Heart right ventricle (tissue), 16 donors: ENCODE measurements at regions not wholly inside any gene's neighbourhood (a gene's known extent, or its start where the extent isn't known, plus 50 kb on each side); places are given as distances from the start of the nearest gene placed in this dataset.

ENCODE experiments used
- ATAC-seq, 8 donors: fragments of 200-7000 bp; cut with Tn5 transposase; one replicate each; pipeline ENCODE4 v1.9.1; 2020; ENCODE audit warnings: mild to moderate bottlenecking in 8 of 8, moderate library complexity in 8 of 8, moderate number of reproducible peaks in 1 of 8
- DNase-seq, 2 donors: peaks; one replicate each; pipeline ENCODE4 v3.0.0-alpha.2; 2020
- H3K27ac ChIP-seq, 10 donors: fragments of 200-600 bp; sonication (generic) in 2 of 10; one replicate each; pipeline versions ENCODE4 v1.5.0 to v1.8.0; 2020 to 2022; ENCODE audit warnings: mild to moderate bottlenecking in 3 of 10
- H3K27me3 ChIP-seq, 7 donors: fragments of 200-600 bp; one replicate each; pipeline ENCODE4 v1.8.0; 2021 to 2022; ENCODE audit warnings: mild to moderate bottlenecking in 2 of 7
- H3K36me3 ChIP-seq, 9 donors: fragments of 200-600 bp; sonication (generic) in 1 of 9; one replicate each; pipeline versions ENCODE4 v1.5.0 to v1.8.0; 2020 to 2022; ENCODE audit warnings: mild to moderate bottlenecking in 2 of 9
- H3K4me1 ChIP-seq, 9 donors: fragments of 200-600 bp; sonication (generic) in 1 of 9; one replicate each; pipeline versions ENCODE4 v1.5.0 to v1.8.0; 2020 to 2022; ENCODE audit warnings: mild to moderate bottlenecking in 4 of 9
- H3K4me3 ChIP-seq, 10 donors: fragments of 200-600 bp; sonication (generic) in 2 of 10; one replicate each; pipeline versions ENCODE4 v1.5.0 to v1.8.0; 2020 to 2022; ENCODE audit warnings: mild to moderate bottlenecking in 7 of 10, moderate library complexity in 2 of 10
- H3K9me3 ChIP-seq, 11 donors: fragments of 200-600 bp in 10 of 11; sonication (generic) in 2 of 11; one replicate each; pipeline versions ENCODE4 v1.5.0 to v1.8.0; 2013 to 2022; ENCODE audit warnings: mild to moderate bottlenecking in 2 of 11, control low read depth in 1 of 11, moderate library complexity in 1 of 11
- CTCF ChIP-seq, 9 donors: fragments of 200-600 bp; sonication (generic) in 2 of 9; IDR thresholded peaks; one replicate each; pipeline versions ENCODE4 v1.5.0 to v1.8.0; 2021 to 2022; ENCODE audit warnings: antibody characterized with exemption in 9 of 9, mild to moderate bottlenecking in 5 of 9, moderate library complexity in 1 of 9
- WGBS, 2 donors: extraction: QIAGEN DNeasy Blood & Tissue Kit; methylation state at CpG; one replicate each; pipeline ENCODE4 v1.1.7; 2013; ENCODE audit warnings: inconsistent platforms in 1 of 2; 5-methylcytosine and 5-hydroxymethylcytosine counted together
- intact Hi-C, 10 donors: fragments of 100-400 bp; cut with DNase I; formaldehyde crosslinking; loops; one replicate each; pipeline versions ENCODE4 v1.11.1 to v1.14.2; 2022
- donor health status: Arrhythmogenic right ventricular cardiomyopathy.
- donor health status: ischemic (EF 13 %, LVEDD 7.1; RV severe dilation, severe dysfunction).
- donor health status: healthy with polysubstance abuse.
- donor health status: DM: no; HTN: yes; CAD: no.
- donor health status: DM: no; HTN: no; CAD: no.
- donor health status: ischemic (EF 25% LVEDD 6.9; RV normal size, moderate dysfunction).
- donor health status: ischemic (EF 25% LVEDD 5.7; RV mildly dilated, moderate dysfunction).
- donor health status: healthy.
- donor health status: DM: yes; HTN: yes; CAD: no.
- donor health status: Ischemic cardiomyopathy.
- donor health status: ischemic (EF 35%, LVEDD 5.7; RV mildly dilated, moderate dysfunction).
- donor health status: nonischemic (EF 11% LVEDD 7.7; RV severe dilation, severe dysfunction).
- donor health status: DM: yes; HTN: yes; CAD: no.
- donor health status: PGD.
- donor health status: ischemic (EF 29% LVEDD 5.4; RV normal size, mild dysfunction).
- donor health status: nonischemic (EF 23%, LVEDD 6.1; RV moderate dilation, normal function).

- H3K4me1 ChIP-seq, result no peaks in the 10 kb centered on the region
- H3K9me3 ChIP-seq, result peaks cover 0 to 92% (median 17%) of the 10 kb centered on the region in 11 donors
- DNase-seq, result no peak
- H3K36me3 ChIP-seq, result peaks cover 0 to 4% (median 0%) of the 10 kb centered on the region in 9 donors
- 95 to 96% methylated on average over 2 of the region's 2 CpGs for WGBS, 2 donors
- no peak overlapping the region for H3K4me3 ChIP-seq
- no peaks in the 10 kb centered on the region for H3K27me3 ChIP-seq
- no peak for ATAC-seq
- intact Hi-C loops, result no loop called here
- no peak for TF ChIP-seq CTCF (IDR thresholded peaks at IDR 0.05)
- H3K27ac ChIP-seq, result no peak overlapping the region
Observed at GRCh38 chr6:2296781-2297180, 51.4 kb upstream of the GMDS start.
